NCI-H146 (cell line): ENCODE measurements at regions not wholly inside any gene's neighbourhood (a gene's known extent, or its start where the extent isn't known, plus 50 kb on each side); places are given as distances from the start of the nearest gene placed in this dataset.

Experiments
- DNase-seq: peaks from one replicate; lab custom pipeline; 2025; lab: John Stamatoyannopoulos, UW

- DNase-seq = no peak
Measured at GRCh38 chr17:83144421-83145357, 65.3 kb downstream of the METRNL start.

GRCh38 chr17:83145358-83145738 is 65.9 kb downstream of the METRNL start:
- DNase-seq = no peak

- no peak for DNase-seq
Measured at GRCh38 chr17:83145831-83146230, 66.4 kb downstream of the METRNL start.

GRCh38 chr17:83146347-83146746 is 66.9 kb downstream of the METRNL start:
- DNase-seq = no peak

GRCh38 chr17:83147280-83147679 is 67.9 kb downstream of the METRNL start:
- DNase-seq = no peak

GRCh38 chr17:83148317-83149028 is 69.1 kb downstream of the METRNL start:
- DNase-seq = no peak

GRCh38 chr17:83149029-83149725 is 69.8 kb downstream of the METRNL start:
- no peak for DNase-seq

GRCh38 chr17:83149761-83150251 is 70.4 kb downstream of the METRNL start:
- DNase-seq = no peak

- no peak for DNase-seq
Measured at GRCh38 chr17:83150369-83151055, 71.1 kb downstream of the METRNL start.

- no peak for DNase-seq
Measured at GRCh38 chr17:83151056-83151441, 71.6 kb downstream of the METRNL start.

- DNase-seq = no peak
Measured at GRCh38 chr17:83151442-83152226, 72.2 kb downstream of the METRNL start.

GRCh38 chr17:83152227-83152744 is 72.9 kb downstream of the METRNL start:
- no peak for DNase-seq

GRCh38 chr17:83152745-83153611 is 73.6 kb downstream of the METRNL start:
- no peak for DNase-seq

GRCh38 chr17:83153681-83154310 is 74.4 kb downstream of the METRNL start:
- DNase-seq = no peak

- no peak for DNase-seq
Measured at GRCh38 chr17:83154311-83155127, 75.1 kb downstream of the METRNL start.

- DNase-seq = no peak
Measured at GRCh38 chr17:83155128-83156121, 76.0 kb downstream of the METRNL start.

GRCh38 chr17:83156408-83156807 is 77.0 kb downstream of the METRNL start:
- no peak for DNase-seq
